ENCODE measurements at regions not wholly inside any gene's neighbourhood (a gene's known extent, or its start where the extent isn't known, plus 50 kb on each side); places are given as distances from the start of the nearest gene placed in this dataset.

DNA sequence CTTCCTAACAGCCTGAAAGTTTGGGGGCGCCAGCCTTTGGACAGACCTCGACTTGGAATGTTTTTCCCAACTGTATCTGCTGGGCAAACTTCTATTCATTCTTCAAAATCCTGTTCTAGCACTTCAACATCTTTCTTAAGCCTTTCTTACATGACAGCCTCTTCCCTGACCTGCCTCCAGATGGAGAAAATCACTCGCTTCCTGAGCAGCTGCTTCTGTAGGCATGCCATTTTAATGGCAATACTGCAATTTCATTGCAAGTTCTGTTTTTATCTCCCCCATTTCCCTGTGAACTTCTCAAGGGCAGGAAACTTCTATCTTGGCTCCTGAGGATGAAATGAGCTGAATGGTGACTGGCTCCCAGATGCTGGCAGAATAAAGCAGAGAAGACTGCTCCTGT lies 128.8 kb upstream of the ASIC2 start:
- Mint-ChIP-seq H3K9me3 (ENCODE audit: unreplicated experiment) (peaks cover 2% of the 10 kb centered on the region), H3K4me1 (ENCODE audit: low read depth, unreplicated experiment) (peaks cover 4% of the 10 kb centered on the region), H3K27ac (ENCODE audit: unreplicated experiment) (no peak overlapping the region), H3K27me3 (ENCODE audit: unreplicated experiment) (peaks cover 2% of the 10 kb centered on the region), H3K4me3 (ENCODE audit: unreplicated experiment) (no peak overlapping the region), H3K36me3 (ENCODE audit: unreplicated experiment) (no peaks in the 10 kb centered on the region)
- DNase-seq = no peak
- TF ChIP-seq, protein P1, sequence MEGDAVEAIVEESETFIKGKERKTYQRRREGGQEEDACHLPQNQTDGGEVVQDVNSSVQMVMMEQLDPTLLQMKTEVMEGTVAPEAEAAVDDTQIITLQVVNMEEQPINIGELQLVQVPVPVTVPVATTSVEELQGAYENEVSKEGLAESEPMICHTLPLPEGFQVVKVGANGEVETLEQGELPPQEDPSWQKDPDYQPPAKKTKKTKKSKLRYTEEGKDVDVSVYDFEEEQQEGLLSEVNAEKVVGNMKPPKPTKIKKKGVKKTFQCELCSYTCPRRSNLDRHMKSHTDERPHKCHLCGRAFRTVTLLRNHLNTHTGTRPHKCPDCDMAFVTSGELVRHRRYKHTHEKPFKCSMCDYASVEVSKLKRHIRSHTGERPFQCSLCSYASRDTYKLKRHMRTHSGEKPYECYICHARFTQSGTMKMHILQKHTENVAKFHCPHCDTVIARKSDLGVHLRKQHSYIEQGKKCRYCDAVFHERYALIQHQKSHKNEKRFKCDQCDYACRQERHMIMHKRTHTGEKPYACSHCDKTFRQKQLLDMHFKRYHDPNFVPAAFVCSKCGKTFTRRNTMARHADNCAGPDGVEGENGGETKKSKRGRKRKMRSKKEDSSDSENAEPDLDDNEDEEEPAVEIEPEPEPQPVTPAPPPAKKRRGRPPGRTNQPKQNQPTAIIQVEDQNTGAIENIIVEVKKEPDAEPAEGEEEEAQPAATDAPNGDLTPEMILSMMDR (IDR thresholded peaks at IDR 0.05; ENCODE audit: partially characterized antibody, unreplicated experiment) = no peak

DNA sequence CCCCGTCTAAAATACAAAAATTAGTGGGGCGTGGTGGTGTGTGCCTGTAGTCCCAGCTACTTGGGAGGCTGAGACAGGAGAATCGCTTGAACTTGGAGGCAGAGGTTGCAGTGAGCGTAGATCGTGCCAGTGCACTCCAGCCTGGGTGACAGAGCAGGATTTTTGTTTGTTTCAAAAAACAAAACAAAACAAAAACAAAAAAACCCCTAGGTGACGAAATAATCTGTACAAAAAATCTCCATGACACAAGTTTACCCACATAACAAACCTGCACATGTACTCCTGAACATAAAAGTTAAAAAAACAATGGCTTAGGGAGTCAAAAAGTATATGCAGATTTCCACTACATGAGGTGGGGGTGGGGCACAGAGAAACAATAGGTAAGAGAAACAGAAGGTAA lies 140.5 kb upstream of the ASIC2 start:
- H3K9me3 Mint-ChIP-seq (ENCODE audit: unreplicated experiment) = peaks cover 2% of the 10 kb centered on the region
- no peaks in the 10 kb centered on the region for H3K4me1 Mint-ChIP-seq (ENCODE audit: low read depth, unreplicated experiment)
- no peak overlapping the region for H3K27ac Mint-ChIP-seq (ENCODE audit: unreplicated experiment)
- H3K36me3 Mint-ChIP-seq (ENCODE audit: unreplicated experiment) = no peaks in the 10 kb centered on the region
- no peak overlapping the region for H3K4me3 Mint-ChIP-seq (ENCODE audit: unreplicated experiment)
- H3K27me3 Mint-ChIP-seq (ENCODE audit: unreplicated experiment) = peaks cover 3% of the 10 kb centered on the region
- DNase-seq = no peak
- TF ChIP-seq, protein P1 (IDR thresholded peaks at IDR 0.05; ENCODE audit: partially characterized antibody, unreplicated experiment) = no peak

DNA sequence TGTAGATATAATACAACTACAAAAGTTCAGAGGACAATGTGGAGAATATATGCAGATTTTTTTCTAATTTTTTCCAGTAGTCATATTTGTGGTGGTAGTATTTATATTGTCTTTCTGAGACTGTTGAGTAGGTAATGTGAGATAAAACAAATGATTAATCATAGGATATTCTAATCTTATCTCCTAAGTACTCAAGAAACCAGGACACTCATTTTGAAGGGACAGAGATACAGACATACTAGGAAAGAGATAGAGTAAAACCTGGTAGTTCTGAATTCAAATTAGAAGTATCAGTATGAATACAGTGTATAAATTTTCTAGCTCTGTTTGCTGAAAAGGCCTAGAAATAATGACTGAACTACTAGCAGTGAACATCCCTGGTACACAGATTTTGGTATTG lies 141.7 kb upstream of the ASIC2 start:
- H3K4me3 Mint-ChIP-seq (ENCODE audit: unreplicated experiment) = no peak overlapping the region
- H3K9me3 Mint-ChIP-seq (ENCODE audit: unreplicated experiment) = peaks cover 2% of the 10 kb centered on the region
- no peaks in the 10 kb centered on the region for H3K4me1 Mint-ChIP-seq (ENCODE audit: low read depth, unreplicated experiment)
- H3K27ac Mint-ChIP-seq (ENCODE audit: unreplicated experiment) = no peak overlapping the region
- H3K27me3 Mint-ChIP-seq (ENCODE audit: unreplicated experiment) = peaks cover 3% of the 10 kb centered on the region
- no peak for DNase-seq
- TF ChIP-seq, protein P1 (IDR thresholded peaks at IDR 0.05; ENCODE audit: partially characterized antibody, unreplicated experiment) = no peak
- no peaks in the 10 kb centered on the region for H3K36me3 Mint-ChIP-seq (ENCODE audit: unreplicated experiment)

DNA sequence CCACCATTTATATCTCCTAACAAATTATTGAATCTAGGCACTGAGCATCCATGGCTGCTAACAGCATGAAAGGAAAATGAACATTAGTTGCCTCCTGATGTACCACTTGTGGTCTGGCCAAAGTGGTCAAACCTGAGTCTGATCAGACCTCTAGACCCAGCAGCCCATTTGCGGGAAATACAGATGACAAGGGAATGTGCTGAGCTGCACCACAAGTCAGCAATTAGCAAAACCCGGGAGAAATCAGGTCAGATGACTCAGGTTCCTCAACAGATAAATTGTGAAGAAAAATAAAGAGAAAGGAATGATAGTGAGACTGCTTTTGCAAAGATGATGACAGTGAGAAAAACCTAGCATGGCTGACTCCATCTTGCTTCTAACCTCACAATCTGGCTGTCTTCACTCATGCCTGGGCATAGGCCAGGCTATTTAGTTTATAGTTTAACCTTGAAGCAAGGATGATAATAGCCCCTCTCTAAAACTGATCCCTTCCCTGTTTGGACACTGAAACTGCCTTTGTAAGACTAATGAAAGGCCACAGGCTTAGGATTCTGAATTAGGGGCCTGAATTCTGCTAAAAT lies 142.7 kb upstream of the ASIC2 start:
- no peak for DNase-seq
- H3K9me3 Mint-ChIP-seq (ENCODE audit: unreplicated experiment) = no peaks in the 10 kb centered on the region
- no peak overlapping the region for H3K27ac Mint-ChIP-seq (ENCODE audit: unreplicated experiment)
- peaks cover 3% of the 10 kb centered on the region for H3K27me3 Mint-ChIP-seq (ENCODE audit: unreplicated experiment)
- no peaks in the 10 kb centered on the region for H3K36me3 Mint-ChIP-seq (ENCODE audit: unreplicated experiment)
- H3K4me1 Mint-ChIP-seq (ENCODE audit: low read depth, unreplicated experiment) = no peaks in the 10 kb centered on the region
- TF ChIP-seq, protein P1 (IDR thresholded peaks at IDR 0.05; ENCODE audit: partially characterized antibody, unreplicated experiment) = no peak
- no peak overlapping the region for H3K4me3 Mint-ChIP-seq (ENCODE audit: unreplicated experiment)

DNA sequence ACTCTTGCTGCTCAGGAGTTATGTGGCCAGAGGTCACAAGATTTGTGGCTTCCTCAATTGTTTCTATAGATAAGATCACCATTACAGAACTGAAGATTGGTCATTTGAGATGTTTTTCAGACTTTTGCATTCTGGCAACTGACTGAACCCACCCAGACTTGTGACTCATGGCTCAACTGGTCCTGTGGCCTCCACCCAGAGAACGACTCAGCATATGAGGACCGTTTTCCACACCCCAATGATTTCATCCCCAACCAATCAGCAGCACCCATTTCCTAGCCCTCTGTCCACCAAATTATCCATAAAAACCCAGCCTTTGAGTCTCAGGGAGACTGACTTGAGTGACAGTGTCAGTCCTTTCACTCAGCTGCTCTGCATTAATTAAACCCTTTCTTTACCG lies 143.2 kb upstream of the ASIC2 start:
- TF ChIP-seq, protein P1 (IDR thresholded peaks at IDR 0.05; ENCODE audit: partially characterized antibody, unreplicated experiment) = no peak
- H3K36me3 Mint-ChIP-seq (ENCODE audit: unreplicated experiment) = no peaks in the 10 kb centered on the region
- H3K9me3 Mint-ChIP-seq (ENCODE audit: unreplicated experiment) = no peaks in the 10 kb centered on the region
- H3K27ac Mint-ChIP-seq (ENCODE audit: unreplicated experiment) = no peak overlapping the region
- peaks cover 3% of the 10 kb centered on the region for H3K27me3 Mint-ChIP-seq (ENCODE audit: unreplicated experiment)
- no peak overlapping the region for H3K4me3 Mint-ChIP-seq (ENCODE audit: unreplicated experiment)
- no peak for DNase-seq
- no peaks in the 10 kb centered on the region for H3K4me1 Mint-ChIP-seq (ENCODE audit: low read depth, unreplicated experiment)

Data from glutamatergic neuron (in vitro differentiated cells).